Tibial artery (tissue), 4 donors: ENCODE measurements at regions not wholly inside any gene's neighbourhood (a gene's known extent, or its start where the extent isn't known, plus 50 kb on each side); places are given as distances from the start of the nearest gene placed in this dataset.

Source experiments
- DNase-seq, 2 donors: peaks; one replicate each; pipeline ENCODE4 v3.0.0-alpha.2; 2019
- H3K27ac ChIP-seq, 2 donors: fragments of 200-600 bp; sonication (generic) in 1 of 2; 1 replicate in 1 of 2; 2 replicates in 1 of 2; pipeline ENCODE4 v1.5.1; 2018 to 2019; ENCODE audit warnings: mild to moderate bottlenecking in 1 of 2
- H3K27me3 ChIP-seq, 2 donors: fragments of 200-600 bp; sonication (generic) in 1 of 2; one replicate each; pipeline versions ENCODE4 v1.5.1 to v1.6.0; 2016 to 2019
- H3K36me3 ChIP-seq, 3 donors: fragments of 200-600 bp; sonication (generic) in 2 of 3; one replicate each; pipeline ENCODE4 v1.5.1; 2016 to 2019; ENCODE audit warnings: mild to moderate bottlenecking in 2 of 3
- H3K4me1 ChIP-seq, 4 donors: fragments of 200-600 bp; sonication (generic) in 2 of 4; 1 replicate in 3 of 4; 2 replicates in 1 of 4; pipeline ENCODE4 v1.5.1; 2016 to 2019
- H3K4me3 ChIP-seq, 2 donors: fragments of 200-600 bp; sonication (generic) in 1 of 2; 1 replicate in 1 of 2; 2 replicates in 1 of 2; pipeline ENCODE4 v1.5.1; 2018 to 2019; ENCODE audit warnings: mild to moderate bottlenecking in 2 of 2
- H3K9me3 ChIP-seq, 3 donors: fragments of 200-600 bp; sonication (generic) in 1 of 3; one replicate each; pipeline ENCODE4 v1.5.1; 2016 to 2019
- intact Hi-C: fragments of 100-400 bp; cut with DNase I; formaldehyde crosslinking; loops from one replicate; pipeline ENCODE4 v1.15.0; 2023; ENCODE audit warnings: low total_unique reads
- TF ChIP-seq, protein P1 (sequence below), 2 experiments: fragments of 200-600 bp in 1 of 2; fragments of 450-650 bp in 1 of 2; IDR thresholded peaks; one replicate each; pipeline ENCODE4 v1.5.1; 2017 to 2019; ENCODE audit warnings: antibody characterized with exemption in 2 of 2, mild to moderate bottlenecking in 1 of 2, moderate library complexity in 1 of 2

DNA sequence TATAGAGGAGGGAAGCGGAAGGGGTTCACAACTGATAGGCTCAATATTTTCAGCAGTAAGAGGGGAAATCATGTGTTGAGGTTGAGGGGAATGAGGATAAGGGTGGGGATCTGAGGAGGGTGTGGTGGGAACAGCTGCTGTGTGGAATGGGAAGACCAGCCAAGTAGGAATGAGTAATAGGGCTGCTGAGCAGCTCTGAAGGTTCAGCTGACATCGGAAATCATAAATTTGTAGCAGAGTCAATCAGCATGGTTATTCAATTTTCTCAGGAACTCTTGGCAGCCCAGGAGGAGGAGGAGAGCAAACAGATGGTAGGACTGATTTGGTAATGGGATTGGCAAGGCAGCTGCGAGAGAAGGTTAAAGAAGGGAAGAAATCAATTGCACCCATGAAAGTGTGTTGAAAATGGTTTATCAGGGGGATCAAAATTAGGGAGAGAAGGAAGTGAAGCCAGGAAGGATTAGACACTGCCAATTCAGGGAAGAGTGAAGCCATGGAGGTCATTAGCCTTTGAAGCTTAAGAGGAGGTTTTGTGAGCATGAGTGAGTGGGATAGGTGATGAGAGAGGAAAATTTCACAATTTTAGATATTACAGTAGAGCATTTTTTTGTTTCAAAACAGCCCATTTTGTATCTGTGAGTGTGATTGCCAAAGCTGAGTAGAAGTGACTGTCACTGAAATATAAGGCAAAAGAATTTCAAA lies 82.6 kb downstream of the PCDH7 start:
- TF ChIP-seq, protein P1, sequence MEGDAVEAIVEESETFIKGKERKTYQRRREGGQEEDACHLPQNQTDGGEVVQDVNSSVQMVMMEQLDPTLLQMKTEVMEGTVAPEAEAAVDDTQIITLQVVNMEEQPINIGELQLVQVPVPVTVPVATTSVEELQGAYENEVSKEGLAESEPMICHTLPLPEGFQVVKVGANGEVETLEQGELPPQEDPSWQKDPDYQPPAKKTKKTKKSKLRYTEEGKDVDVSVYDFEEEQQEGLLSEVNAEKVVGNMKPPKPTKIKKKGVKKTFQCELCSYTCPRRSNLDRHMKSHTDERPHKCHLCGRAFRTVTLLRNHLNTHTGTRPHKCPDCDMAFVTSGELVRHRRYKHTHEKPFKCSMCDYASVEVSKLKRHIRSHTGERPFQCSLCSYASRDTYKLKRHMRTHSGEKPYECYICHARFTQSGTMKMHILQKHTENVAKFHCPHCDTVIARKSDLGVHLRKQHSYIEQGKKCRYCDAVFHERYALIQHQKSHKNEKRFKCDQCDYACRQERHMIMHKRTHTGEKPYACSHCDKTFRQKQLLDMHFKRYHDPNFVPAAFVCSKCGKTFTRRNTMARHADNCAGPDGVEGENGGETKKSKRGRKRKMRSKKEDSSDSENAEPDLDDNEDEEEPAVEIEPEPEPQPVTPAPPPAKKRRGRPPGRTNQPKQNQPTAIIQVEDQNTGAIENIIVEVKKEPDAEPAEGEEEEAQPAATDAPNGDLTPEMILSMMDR (IDR thresholded peaks at IDR 0.05): no peak
- Histone ChIP-seq H3K27ac (peak overlapping the region; percentile 18 to 41), H3K4me1 (peaks cover 0 to 30% (median 10%) of the 10 kb centered on the region in 4 donors), H3K27me3 (no peaks in the 10 kb centered on the region), H3K4me3 (no peak overlapping the region), H3K36me3 (no peaks in the 10 kb centered on the region), H3K9me3 (no peaks in the 10 kb centered on the region)
- DNase-seq: no peak
- intact Hi-C loops: no loop called here

DNA sequence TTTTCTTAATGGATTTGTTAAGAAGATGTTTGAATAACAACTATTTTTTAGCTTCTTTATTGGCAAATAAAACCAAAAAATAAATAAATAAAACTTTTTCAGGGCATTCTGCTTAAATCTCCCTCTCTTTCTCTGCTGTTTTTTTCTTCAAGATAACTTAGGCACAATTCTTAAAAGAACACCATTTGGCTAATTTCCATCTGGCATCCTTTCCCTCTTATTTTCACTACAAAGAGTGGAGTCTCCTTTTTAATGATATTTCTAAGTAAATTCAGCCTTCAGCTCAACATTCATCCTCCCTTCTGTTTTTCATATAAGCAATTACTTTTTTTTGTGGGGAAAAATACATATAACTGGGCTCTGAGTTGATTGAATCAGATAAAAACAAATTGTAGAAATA lies 88.1 kb downstream of the PCDH7 start:
- intact Hi-C loops: loop anchor here (1.0 kb wide), 1 partner anchor 43 kb away; no protein-coding TSS in a partner anchor
- Histone ChIP-seq H3K4me3 (no peak overlapping the region), H3K9me3 (no peaks in the 10 kb centered on the region), H3K27ac (no peak overlapping the region), H3K27me3 (no peaks in the 10 kb centered on the region), H3K36me3 (no peaks in the 10 kb centered on the region), H3K4me1 (peaks cover 0 to 38% (median 3%) of the 10 kb centered on the region in 4 donors)
- TF ChIP-seq, protein P1 (IDR thresholded peaks at IDR 0.05): no peak
- DNase-seq: no peak

DNA sequence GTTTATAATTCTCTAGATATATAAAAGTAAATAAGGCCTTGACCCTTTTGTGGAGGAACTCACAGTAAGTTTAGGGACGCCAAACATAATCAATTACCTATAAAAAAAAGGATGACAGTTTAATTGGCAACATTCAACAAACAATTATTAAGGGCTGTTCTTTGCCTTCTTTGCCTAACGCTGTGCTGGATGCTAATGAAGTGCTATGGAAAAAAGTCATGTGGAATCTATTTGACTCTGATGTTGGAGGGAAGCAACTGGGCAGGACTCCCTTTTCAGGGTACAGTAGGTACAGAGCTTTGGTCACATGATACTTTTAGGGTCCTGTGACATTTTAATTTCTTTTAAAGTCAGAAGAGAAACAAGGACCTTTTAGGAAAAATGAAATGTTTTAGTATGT lies 91.1 kb downstream of the PCDH7 start:
- TF ChIP-seq, protein P1 (IDR thresholded peaks at IDR 0.05): no peak
- Histone ChIP-seq H3K36me3 (no peaks in the 10 kb centered on the region), H3K27ac (no peak overlapping the region), H3K4me3 (no peak overlapping the region), H3K4me1 (peaks cover 0 to 38% (median 0%) of the 10 kb centered on the region in 4 donors), H3K9me3 (no peaks in the 10 kb centered on the region), H3K27me3 (no peaks in the 10 kb centered on the region)
- DNase-seq: no peak
- intact Hi-C loops: no loop called here

DNA sequence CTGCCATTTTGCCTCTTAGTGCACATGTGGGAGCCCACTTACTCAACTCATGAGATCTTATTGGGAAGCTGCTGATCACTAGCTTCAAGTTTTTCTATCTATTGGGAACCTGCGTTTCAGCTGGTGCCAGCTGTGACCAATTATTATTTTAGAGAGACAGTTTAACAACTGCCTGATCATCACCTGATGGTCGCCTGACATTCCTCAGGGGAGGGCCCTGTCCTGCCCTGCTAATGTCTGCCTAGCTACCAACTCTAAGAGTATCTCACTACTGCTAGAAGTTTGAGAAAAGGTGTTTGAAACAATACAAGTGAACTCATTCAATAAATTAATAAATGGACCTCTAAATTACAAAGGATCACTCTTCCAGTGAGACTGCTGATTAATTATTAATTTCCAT lies 95.5 kb downstream of the PCDH7 start:
- H3K4me1 ChIP-seq: peaks cover 0 to 39% (median 2%) of the 10 kb centered on the region in 4 donors
- no peaks in the 10 kb centered on the region for H3K36me3 ChIP-seq
- intact Hi-C loops: no loop called here
- DNase-seq: no peak
- H3K9me3 ChIP-seq: no peaks in the 10 kb centered on the region
- H3K4me3 ChIP-seq: no peak overlapping the region
- H3K27me3 ChIP-seq: no peaks in the 10 kb centered on the region
- no peak overlapping the region for H3K27ac ChIP-seq
- TF ChIP-seq, protein P1 (IDR thresholded peaks at IDR 0.05): no peak

DNA sequence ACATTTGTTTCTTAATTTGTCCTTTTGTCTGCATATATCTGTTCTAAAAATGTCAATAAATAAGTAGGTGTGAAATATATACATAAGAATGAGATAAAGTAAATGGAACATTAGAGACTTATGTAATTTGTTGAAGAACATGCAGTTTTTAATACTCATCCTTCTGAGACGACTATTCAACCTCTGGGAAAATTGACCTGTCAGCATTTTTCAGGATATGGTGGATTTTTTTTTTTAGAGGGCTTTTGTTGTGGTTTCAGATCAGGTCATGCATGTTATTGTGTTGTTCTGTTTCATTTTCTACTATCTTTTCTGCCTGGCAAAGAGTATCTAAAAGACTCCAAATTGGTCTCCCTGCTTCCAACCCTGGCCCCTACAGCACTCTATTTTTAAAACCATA lies 97.3 kb downstream of the PCDH7 start:
- Histone ChIP-seq H3K4me3 (no peak overlapping the region), H3K27ac (no peak overlapping the region), H3K9me3 (no peaks in the 10 kb centered on the region), H3K36me3 (no peaks in the 10 kb centered on the region), H3K27me3 (no peaks in the 10 kb centered on the region), H3K4me1 (peaks cover 0 to 50% (median 4%) of the 10 kb centered on the region in 4 donors)
- TF ChIP-seq, protein P1 (IDR thresholded peaks at IDR 0.05): no peak
- intact Hi-C loops: no loop called here
- no peak for DNase-seq
